DOHH2 (cell line): ENCODE measurements at regions not wholly inside any gene's neighbourhood (a gene's known extent, or its start where the extent isn't known, plus 50 kb on each side); places are given as distances from the start of the nearest gene placed in this dataset.

Experiments used
- CTCF ChIP-seq: fragments of 200-600 bp; sonication (generic); IDR thresholded peaks from one replicate; pipeline ENCODE4 v1.5.1; 2014; ENCODE audit warnings: antibody characterized with exemption, mild to moderate bottlenecking, low read depth, low read length; ENCODE audit not compliant: poor library complexity, severe bottlenecking
- EZH2phosphoT487 ChIP-seq: fragments of 200-600 bp; sonication (generic); IDR thresholded peaks from 2 replicates; pipeline ENCODE4 v1.6.1; 2017; ENCODE audit warnings: borderline replicate concordance, mild to moderate bottlenecking, antibody characterized with exemption, low read length, moderate library complexity, mixed read lengths

- TF ChIP-seq CTCF (no peak), EZH2phosphoT487 (no peak)
Measured at GRCh38 chr13:22403144-22403543, 732.3 kb downstream of the FGF9 start.
